Activated naive CD8-positive, alpha-beta T cell treated with anti-CD3 and anti-CD28 coated beads, Interleukin-2, amount 10 ng/mL, durations not matched to agents 7 days and 5 days (primary cell): ENCODE measurements at regions not wholly inside any gene's neighbourhood (a gene's known extent, or its start where the extent isn't known, plus 50 kb on each side); places are given as distances from the start of the nearest gene placed in this dataset.
"Not testable (repeated sequence)": the region's sequence is repeated elsewhere in the genome, so short reads cannot be mapped to it uniquely, and the experiment has no call there.

Source experiments
- ATAC-seq: fragments of 150-1000 bp; cut with Tn5 transposase; one replicate; pipeline ENCODE4 v1.10.0; 2021; ENCODE audit warnings: low read depth, moderate library complexity
- POLR2A ChIA-PET: fragments of 350-600 bp; sonication (Branson Sonifier 250); formaldehyde crosslinking; loops from one replicate; lab custom pipeline; 2021; ENCODE audit warnings: antibody characterized with exemption; lab: Charles Lee
- DNase-seq: peaks from one replicate; pipeline ENCODE4 v3.0.0; 2021
- H3K27ac Mint-ChIP-seq: one replicate; pipeline ENCODE4 v1.8.0; 2022; ENCODE audit warnings: mild to moderate bottlenecking, mixed read lengths
- H3K27me3 Mint-ChIP-seq: one replicate; pipeline ENCODE4 v1.8.0; 2022; ENCODE audit warnings: mild to moderate bottlenecking, moderate library complexity, mixed read lengths
- H3K36me3 Mint-ChIP-seq: one replicate; pipeline ENCODE4 v1.8.0; 2021; ENCODE audit warnings: mild to moderate bottlenecking, mixed read lengths
- H3K4me1 Mint-ChIP-seq: one replicate; pipeline ENCODE4 v1.8.0; 2021; ENCODE audit warnings: mixed read lengths
- H3K4me3 Mint-ChIP-seq: one replicate; pipeline ENCODE4 v1.8.0; 2022; ENCODE audit warnings: mild to moderate bottlenecking, moderate library complexity, mixed read lengths
- H3K9me3 Mint-ChIP-seq: one replicate; pipeline ENCODE4 v1.8.0; 2021; ENCODE audit warnings: mixed read lengths

DNA sequence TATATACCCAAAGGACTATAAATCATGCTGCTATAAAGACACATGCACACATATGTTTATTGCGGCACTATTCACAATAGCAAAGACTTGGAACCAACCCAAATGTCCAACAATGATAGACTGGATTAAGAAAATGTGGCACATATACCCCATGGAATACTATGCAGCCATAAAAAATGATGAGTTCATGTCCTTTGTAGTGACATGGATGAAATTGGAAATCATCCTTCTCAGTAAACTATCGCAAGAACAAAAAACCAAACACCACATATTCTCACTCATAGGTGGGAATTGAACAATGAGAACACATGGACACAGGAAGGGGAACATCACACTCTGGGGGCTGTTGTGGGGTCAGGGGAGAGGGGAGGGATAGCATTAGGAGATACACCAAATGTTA lies 165.7 kb upstream of the KCNJ15 start:
- H3K27ac Mint-ChIP-seq, H3K4me1 Mint-ChIP-seq, POLR2A ChIA-PET, H3K4me3 Mint-ChIP-seq, DNase-seq, ATAC-seq, H3K36me3 Mint-ChIP-seq, H3K9me3 Mint-ChIP-seq, H3K27me3 Mint-ChIP-seq: not testable (repeated sequence)

DNA sequence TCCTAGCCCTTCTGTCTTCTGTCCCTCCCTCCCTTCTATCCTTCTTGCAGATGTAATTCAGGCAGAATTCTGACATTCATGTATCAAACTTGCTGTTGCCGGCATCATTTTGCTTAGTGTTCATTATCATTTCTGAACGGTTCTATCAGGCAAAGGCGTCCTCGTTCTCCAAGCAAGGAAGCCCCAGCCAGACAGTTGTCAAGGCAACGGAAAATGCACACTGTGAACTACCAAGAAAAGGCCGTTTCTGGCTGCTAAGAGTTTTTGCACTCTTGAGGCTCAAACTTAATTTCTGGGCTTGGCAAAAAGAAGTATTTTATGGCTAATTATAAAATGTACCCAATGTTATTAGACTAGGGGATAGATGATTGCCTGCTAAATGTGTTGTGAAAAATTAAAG lies 164.7 kb upstream of the KCNJ15 start:
- no peak overlapping the region for H3K27ac Mint-ChIP-seq
- H3K4me1 Mint-ChIP-seq = no peaks in the 10 kb centered on the region
- no peak overlapping the region for H3K4me3 Mint-ChIP-seq
- DNase-seq (no peak), ATAC-seq (no peak)
- peaks cover 1% of the 10 kb centered on the region for H3K27me3 Mint-ChIP-seq
- POLR2A ChIA-PET = no interaction called here
- H3K36me3 Mint-ChIP-seq = no peaks in the 10 kb centered on the region
- peaks cover 5% of the 10 kb centered on the region for H3K9me3 Mint-ChIP-seq

DNA sequence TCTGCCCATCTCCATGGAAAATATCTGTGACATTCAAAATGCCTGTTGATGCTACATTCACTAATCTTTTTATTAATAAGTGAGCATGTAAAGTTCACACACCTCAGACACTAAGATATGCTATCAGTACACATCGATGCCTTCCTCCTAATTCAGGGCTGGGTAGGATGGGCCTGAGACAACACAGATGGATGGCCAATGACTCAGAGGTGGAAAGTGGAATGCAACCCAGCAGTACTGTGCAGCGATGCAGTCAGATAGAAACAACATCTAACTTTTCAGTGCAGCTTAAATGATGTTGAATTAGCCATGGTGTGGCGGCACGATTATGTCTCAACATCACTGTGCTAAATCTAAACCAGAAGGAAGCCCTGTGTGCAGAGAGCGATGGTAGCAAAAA lies 161.6 kb upstream of the KCNJ15 start:
- Mint-ChIP-seq H3K9me3 (peaks cover 8% of the 10 kb centered on the region), H3K4me3 (no peak overlapping the region), H3K27ac (no peak overlapping the region), H3K4me1 (no peaks in the 10 kb centered on the region), H3K36me3 (no peaks in the 10 kb centered on the region), H3K27me3 (peaks cover 5% of the 10 kb centered on the region)
- DNase-seq (no peak), ATAC-seq (no peak)
- POLR2A ChIA-PET = no interaction called here

DNA sequence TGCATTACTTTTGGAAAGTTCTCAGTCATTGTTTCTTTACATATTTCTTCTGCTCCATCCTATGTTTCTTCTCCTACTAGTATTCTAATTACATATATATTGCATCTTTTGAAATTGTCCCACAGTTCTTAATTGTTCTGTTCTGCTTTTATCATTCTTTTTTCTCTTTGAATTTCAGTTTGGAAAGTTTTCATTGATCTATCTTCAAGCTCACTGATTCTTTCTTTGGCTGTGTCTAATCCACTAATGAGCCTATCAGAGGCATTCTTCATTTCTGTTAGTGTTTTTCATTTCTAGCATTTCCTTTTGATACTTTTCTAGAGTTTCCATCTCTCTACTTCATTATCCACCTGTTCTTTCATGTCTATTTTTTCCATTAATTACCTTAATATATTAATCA lies 159.0 kb upstream of the KCNJ15 start:
- POLR2A ChIA-PET = no interaction called here
- no peaks in the 10 kb centered on the region for H3K4me1 Mint-ChIP-seq
- ATAC-seq = no peak
- DNase-seq = no peak
- peaks cover 16% of the 10 kb centered on the region for H3K27me3 Mint-ChIP-seq
- peaks cover 8% of the 10 kb centered on the region for H3K9me3 Mint-ChIP-seq
- no peaks in the 10 kb centered on the region for H3K36me3 Mint-ChIP-seq
- no peak overlapping the region for H3K4me3 Mint-ChIP-seq
- H3K27ac Mint-ChIP-seq = no peak overlapping the region

DNA sequence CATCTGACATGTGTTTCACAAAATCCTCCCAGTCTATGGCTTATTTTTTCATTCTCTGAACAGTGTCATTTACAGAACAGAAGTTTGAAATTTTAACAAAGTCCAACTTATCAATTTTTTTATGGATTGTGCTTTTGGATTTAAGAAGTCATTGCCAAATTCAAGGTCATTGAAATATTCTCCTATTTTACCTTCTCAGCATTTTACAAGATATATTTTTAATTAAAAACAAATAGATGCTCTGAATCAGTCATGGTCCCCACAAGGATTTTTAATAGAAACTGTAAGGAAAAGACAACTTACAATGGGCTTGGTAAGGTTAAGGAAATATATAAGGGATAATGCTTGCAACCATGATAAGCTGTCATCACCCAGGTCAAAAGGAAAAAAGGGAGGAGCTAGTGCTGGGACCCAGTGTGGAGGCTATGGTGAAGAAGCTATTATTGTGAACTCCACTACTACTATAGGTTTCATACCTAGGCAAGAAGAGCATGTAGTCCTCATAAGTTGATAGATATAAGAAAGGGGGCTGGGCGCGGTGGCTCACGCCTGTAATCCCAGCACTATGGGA lies 144.5 kb upstream of the KCNJ15 start:
- ATAC-seq (no peak), DNase-seq (no peak)
- Mint-ChIP-seq H3K9me3 (peaks cover 3% of the 10 kb centered on the region), H3K27ac (peak overlapping the region; percentile 16), H3K4me1 (peaks cover 23% of the 10 kb centered on the region), H3K4me3 (no peak overlapping the region), H3K36me3 (peaks cover 4% of the 10 kb centered on the region), H3K27me3 (peaks cover 9% of the 10 kb centered on the region)
- POLR2A ChIA-PET = no interaction called here

DNA sequence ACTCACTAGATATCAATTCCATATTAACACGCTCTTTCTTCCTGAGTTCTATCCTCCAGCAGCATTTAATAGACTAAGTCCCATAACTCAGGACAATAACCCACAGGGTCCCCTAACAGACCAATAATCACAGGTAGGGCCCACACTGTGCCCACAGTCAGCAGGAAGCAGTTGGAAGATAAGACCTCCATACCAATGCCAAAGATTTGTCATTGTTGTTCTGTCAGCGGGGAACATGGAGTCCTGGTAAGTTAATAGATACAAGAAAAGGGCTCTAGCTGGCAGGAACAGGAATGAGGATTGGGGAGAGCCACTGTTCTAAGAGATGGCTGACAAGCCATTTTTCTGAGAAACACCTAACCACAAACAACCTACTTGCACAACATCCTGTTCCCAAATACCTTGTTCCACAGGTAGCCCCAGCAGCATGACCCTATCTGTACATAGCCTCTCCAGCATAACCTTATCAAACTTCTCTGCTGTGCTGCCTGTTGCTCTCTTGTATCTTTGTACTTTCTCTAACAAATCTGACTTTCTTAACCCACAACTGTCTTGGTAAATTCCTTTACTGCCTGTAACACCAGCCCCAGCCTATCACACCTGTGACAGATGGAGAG lies 142.0 kb upstream of the KCNJ15 start:
- peak overlapping the region; percentile 27 for H3K27ac Mint-ChIP-seq
- ATAC-seq = peak; percentile 65
- peaks cover 23% of the 10 kb centered on the region for H3K4me1 Mint-ChIP-seq
- peaks cover 6% of the 10 kb centered on the region for H3K27me3 Mint-ChIP-seq
- peak overlapping the region; percentile 31 for H3K4me3 Mint-ChIP-seq
- H3K36me3 Mint-ChIP-seq = peaks cover 4% of the 10 kb centered on the region
- no peak for DNase-seq
- peaks cover 3% of the 10 kb centered on the region for H3K9me3 Mint-ChIP-seq
- POLR2A ChIA-PET = no interaction called here

DNA sequence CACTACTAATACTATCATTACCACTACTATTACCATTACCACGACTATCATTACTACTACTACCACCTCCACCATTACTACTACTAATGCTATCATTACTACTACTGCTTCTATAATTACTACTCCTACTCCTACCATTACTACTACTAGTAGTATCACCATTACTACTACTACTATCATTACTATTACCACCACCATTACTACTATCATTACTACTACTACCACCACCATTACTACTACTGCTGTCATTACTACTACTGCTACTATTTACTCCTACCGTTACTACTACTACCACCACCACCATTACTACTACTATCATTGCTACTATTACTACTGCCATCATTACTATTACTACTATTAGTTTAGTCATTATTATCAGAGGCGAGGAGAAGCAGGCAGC lies 140.9 kb upstream of the KCNJ15 start:
- ATAC-seq (no peak), DNase-seq (no peak)
- Mint-ChIP-seq H3K27ac (no peak overlapping the region), H3K9me3 (peaks cover 3% of the 10 kb centered on the region), H3K4me1 (peaks cover 23% of the 10 kb centered on the region), H3K27me3 (peaks cover 6% of the 10 kb centered on the region), H3K4me3 (no peak overlapping the region), H3K36me3 (peaks cover 4% of the 10 kb centered on the region)
- POLR2A ChIA-PET = no interaction called here

DNA sequence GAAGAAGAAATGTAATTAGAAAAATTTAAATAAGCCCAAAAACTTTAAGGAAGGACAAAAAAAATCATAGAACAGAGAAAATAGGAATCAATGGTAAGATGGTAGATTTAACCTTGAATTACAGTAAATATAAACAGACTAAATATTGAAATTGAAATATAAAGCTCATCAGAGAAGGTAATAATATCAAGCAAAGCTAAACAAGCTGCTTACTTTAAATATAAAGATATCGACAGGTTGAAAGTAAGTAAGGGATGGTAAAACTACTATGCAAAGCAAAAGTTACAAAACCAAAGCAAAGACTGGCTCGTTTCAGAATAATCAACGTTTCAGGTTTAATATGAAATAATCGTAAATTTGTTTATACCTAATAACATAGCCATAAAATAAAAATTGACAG lies 137.0 kb upstream of the KCNJ15 start:
- Mint-ChIP-seq H3K36me3 (peaks cover 4% of the 10 kb centered on the region), H3K4me1 (peaks cover 7% of the 10 kb centered on the region), H3K4me3 (no peak overlapping the region), H3K27ac (no peak overlapping the region), H3K27me3 (peaks cover 4% of the 10 kb centered on the region), H3K9me3 (peaks cover 1% of the 10 kb centered on the region)
- DNase-seq (no peak), ATAC-seq (no peak)
- POLR2A ChIA-PET = no interaction called here

DNA sequence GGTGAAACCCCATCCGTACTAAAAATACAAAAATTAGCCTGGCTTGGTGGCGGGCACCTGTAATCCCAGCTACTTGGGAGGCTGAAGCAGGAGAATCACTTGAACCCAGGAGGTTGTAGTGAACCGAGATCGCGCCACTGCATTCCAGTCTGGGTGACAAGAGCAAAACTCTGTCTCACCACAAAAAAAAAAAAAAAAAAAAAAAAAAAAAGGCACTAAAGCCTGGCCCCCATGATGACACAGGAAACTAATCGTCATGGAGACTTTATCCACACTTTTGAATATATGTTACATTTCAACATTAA lies 136.2 kb upstream of the KCNJ15 start:
- POLR2A ChIA-PET = not testable (repeated sequence)

DNA sequence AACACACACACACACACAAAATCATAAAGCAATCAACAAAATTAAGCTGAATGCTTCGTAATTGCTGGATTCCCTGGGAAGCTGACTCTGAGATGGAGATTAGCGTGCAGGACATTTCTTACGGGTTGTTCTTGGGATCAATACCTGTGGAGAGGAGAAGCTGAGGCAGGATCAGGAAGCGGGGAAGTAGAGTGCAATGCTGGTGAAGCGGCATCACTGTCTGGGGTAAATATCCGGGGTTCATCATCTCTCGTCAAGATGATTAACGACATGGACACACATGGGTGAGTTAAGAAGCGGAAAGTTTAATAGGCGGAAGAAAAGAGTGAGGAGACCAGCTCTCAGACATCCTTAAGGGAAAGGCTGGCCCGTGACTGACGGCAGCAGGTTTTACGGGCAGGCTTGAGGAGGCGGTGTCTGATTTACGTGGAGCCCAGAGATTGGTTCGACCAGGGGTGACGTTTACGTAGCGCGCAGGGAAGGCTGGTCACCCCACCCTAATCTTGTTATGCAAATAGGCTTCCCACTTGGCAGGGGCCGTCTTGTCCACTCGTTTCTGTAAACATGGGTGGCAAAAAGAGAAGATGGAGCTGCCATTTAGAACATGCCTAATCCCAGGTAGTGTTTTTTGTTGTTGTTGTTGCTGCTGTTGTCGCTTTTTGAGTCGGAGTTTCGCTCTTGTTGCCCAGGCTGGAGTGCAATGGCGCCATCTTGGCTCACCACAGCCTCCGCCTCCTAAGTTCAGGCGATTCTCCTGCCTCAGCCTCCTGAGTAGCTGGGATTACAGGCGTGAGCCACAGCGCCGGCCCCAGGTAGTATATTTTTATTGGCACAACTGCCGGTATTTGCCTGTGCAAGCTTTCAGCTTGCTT lies 135.6 kb upstream of the KCNJ15 start:
- H3K9me3 Mint-ChIP-seq = peaks cover 1% of the 10 kb centered on the region
- peaks cover 2% of the 10 kb centered on the region for H3K4me1 Mint-ChIP-seq
- peaks cover 12% of the 10 kb centered on the region for H3K27me3 Mint-ChIP-seq
- ATAC-seq (no peak), DNase-seq (no peak)
- H3K4me3 Mint-ChIP-seq = no peak overlapping the region
- no peaks in the 10 kb centered on the region for H3K36me3 Mint-ChIP-seq
- POLR2A ChIA-PET = no interaction called here
- no peak overlapping the region for H3K27ac Mint-ChIP-seq

More for the DNA sequence above, 136.2 kb upstream of the KCNJ15 start:
- not testable (repeated sequence) for H3K36me3 Mint-ChIP-seq, H3K4me3 Mint-ChIP-seq, H3K27me3 Mint-ChIP-seq, H3K9me3 Mint-ChIP-seq, H3K27ac Mint-ChIP-seq, DNase-seq, H3K4me1 Mint-ChIP-seq, ATAC-seq

DNA sequence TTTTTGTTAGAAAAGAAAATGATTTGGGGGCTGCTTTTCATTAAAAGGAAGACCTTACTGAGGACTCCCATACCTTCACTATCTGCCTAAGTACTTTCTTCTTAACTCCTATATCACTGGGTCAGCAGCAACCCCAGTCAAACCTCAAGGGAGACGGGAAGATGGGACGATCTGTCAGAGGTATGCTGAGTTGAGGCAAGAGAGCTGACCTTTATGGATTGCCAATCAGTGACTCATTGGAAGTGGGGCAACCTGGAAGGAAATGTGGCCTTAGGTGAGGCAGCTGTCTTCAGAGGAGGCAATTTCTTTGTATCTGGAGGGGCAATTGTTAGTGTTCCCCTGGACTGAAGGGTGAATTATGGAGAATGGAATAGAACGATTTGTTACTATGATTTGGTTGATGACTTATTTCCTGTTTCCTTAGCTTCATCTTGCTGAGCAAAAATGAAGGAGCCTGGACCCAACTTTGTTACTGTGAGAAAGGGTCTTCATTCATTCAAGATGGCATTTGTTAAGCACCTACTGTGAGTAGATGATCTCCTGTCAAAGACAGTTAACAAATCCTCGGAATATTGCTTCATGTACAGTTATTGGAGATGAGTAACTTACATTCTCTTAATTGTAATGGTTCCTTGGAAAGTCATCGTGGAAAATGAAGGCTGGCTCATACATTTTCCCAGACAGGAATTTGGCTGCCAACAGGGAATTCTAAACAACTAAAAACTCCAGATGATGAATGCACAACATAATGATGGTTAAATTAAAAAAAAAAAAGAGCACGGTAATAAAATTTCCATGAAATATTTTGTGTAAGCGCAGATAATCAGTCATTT lies 134.7 kb upstream of the KCNJ15 start:
- Mint-ChIP-seq H3K4me3 (no peak overlapping the region), H3K4me1 (peaks cover 4% of the 10 kb centered on the region), H3K27me3 (peaks cover 12% of the 10 kb centered on the region), H3K36me3 (no peaks in the 10 kb centered on the region), H3K9me3 (peaks cover 1% of the 10 kb centered on the region), H3K27ac (no peak overlapping the region)
- ATAC-seq = no peak
- no peak for DNase-seq
- POLR2A ChIA-PET = no interaction called here

DNA sequence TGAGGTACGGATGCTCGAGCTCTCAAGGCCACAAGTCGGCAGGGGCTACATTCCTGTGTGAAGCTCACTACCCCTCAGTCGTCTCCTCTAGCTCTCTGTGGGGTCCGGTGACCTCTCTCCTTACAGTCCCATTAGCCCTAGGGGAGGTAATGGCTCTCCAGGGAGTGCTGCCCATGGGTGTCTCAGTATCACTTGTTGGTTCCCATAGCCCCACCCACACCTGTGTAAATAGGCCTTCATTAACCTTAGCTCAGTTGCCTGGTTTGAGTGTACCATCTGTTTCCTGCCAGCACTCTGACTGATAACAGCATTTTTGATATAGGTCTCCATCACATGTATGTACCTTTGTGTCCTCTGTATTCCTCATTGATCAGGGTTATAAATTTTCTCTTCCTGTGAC lies 133.2 kb upstream of the KCNJ15 start:
- POLR2A ChIA-PET = no interaction called here

DNA sequence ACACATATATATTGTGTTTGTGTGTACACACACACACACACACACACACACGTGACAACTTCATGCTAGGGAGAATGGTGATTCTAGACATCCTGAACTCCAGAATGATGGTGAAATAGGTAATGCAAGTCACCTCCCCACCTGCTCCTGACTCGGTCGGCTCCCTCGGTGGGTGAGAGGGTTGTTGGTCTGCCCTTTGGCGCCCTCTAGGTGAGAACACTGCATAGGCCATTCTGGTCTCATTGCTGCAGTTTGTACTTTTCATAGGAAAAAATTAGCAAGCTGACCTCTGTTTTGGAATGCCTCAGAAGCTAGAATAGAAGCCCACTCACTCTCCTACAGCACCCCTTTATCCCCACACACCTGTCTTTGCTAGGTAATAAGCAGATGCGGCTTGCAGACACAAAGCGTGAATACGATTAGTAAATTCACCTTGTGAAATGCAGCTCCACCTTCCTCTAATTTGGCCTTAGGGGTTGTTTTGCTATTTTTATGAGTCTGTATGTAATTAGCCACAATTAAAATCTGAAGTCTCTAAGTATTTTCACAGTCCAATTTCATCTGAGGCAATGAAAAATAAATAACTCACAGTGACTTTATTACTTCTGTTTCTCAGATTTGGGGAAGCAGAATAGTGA lies 130.0 kb upstream of the KCNJ15 start:
- Mint-ChIP-seq H3K4me1 (peaks cover 4% of the 10 kb centered on the region), H3K9me3 (peaks cover 1% of the 10 kb centered on the region), H3K4me3 (no peak overlapping the region), H3K27me3 (peaks cover 17% of the 10 kb centered on the region), H3K27ac (no peak overlapping the region), H3K36me3 (no peaks in the 10 kb centered on the region)
- POLR2A ChIA-PET = no interaction called here
- DNase-seq (peak; percentile 55), ATAC-seq (peak; percentile 86)

More for the DNA sequence above, 133.2 kb upstream of the KCNJ15 start:
- H3K36me3 Mint-ChIP-seq = no peaks in the 10 kb centered on the region
- peaks cover 1% of the 10 kb centered on the region for H3K9me3 Mint-ChIP-seq
- ATAC-seq (no peak), DNase-seq (no peak)
- peaks cover 12% of the 10 kb centered on the region for H3K27me3 Mint-ChIP-seq
- H3K27ac Mint-ChIP-seq = no peak overlapping the region
- H3K4me1 Mint-ChIP-seq = peaks cover 4% of the 10 kb centered on the region
- no peak overlapping the region for H3K4me3 Mint-ChIP-seq
